Neural progenitor cell (in vitro differentiated cells): ENCODE measurements at regions not wholly inside any gene's neighbourhood (a gene's known extent, or its start where the extent isn't known, plus 50 kb on each side); places are given as distances from the start of the nearest gene placed in this dataset.

Source experiments
- DNase-seq: peaks from one replicate; pipeline ENCODE4 v3.0.0-alpha.2; 2016; ENCODE audit warnings: low spot score
- H2AFZ ChIP-seq: fragments of 200-600 bp; sonication (generic); replicated peaks from 2 replicates; pipeline ENCODE4 v1.6.1; 2016; ENCODE audit warnings: antibody characterized with exemption
- H3F3A ChIP-seq: fragments of 200-600 bp; sonication (generic); 2 replicates; pipeline ENCODE4 v1.6.1; 2016; ENCODE audit warnings: antibody characterized with exemption, low read depth
- H3K27ac ChIP-seq: fragments of 200-600 bp; sonication (generic); 2 replicates; pipeline ENCODE4 v1.5.1; 2016; ENCODE audit warnings: mild to moderate bottlenecking
- H3K27me3 ChIP-seq: fragments of 200-600 bp; sonication (generic); 2 replicates; pipeline ENCODE4 v1.6.1; 2016; ENCODE audit warnings: mild to moderate bottlenecking, moderate library complexity
- H3K36me3 ChIP-seq: fragments of 200-600 bp; sonication (generic); 2 replicates; pipeline ENCODE4 v1.5.1; 2016
- H3K4me1 ChIP-seq: fragments of 200-600 bp; sonication (generic); 2 replicates; pipeline ENCODE4 v1.6.1; 2016; ENCODE audit warnings: mixed run types
- H3K4me2 ChIP-seq: fragments of 200-600 bp; sonication (generic); 2 replicates; pipeline ENCODE4 v1.6.1; 2016
- H3K4me3 ChIP-seq: fragments of 200-600 bp; sonication (generic); 2 replicates; pipeline ENCODE4 v1.5.1; 2016
- H3K79me2 ChIP-seq: fragments of 200-600 bp; sonication (generic); 2 replicates; pipeline ENCODE4 v1.6.1; 2016; ENCODE audit warnings: low read depth
- H3K9ac ChIP-seq: fragments of 200-600 bp; sonication (generic); 2 replicates; pipeline ENCODE4 v1.6.1; 2016
- H3K9me3 ChIP-seq: fragments of 200-600 bp; sonication (generic); 2 replicates; pipeline ENCODE4 v1.5.1; 2016; ENCODE audit warnings: low read depth
- H4K20me1 ChIP-seq: fragments of 200-600 bp; sonication (generic); 2 replicates; pipeline ENCODE4 v1.6.1; 2016; ENCODE audit warnings: low read depth
- H3K27ac Mint-ChIP-seq: 3 replicates; pipeline ENCODE4 v1.8.0; 2021; ENCODE audit warnings: mixed read lengths
- H3K27me3 Mint-ChIP-seq: 2 replicates; pipeline ENCODE4 v1.8.0; 2022; ENCODE audit warnings: low read depth, mild to moderate bottlenecking, inconsistent platforms, moderate library complexity, mixed read lengths; ENCODE audit not compliant: insufficient read depth
- H3K36me3 Mint-ChIP-seq: 3 replicates; pipeline ENCODE4 v1.8.0; 2021; ENCODE audit warnings: mixed read lengths
- H3K4me1 Mint-ChIP-seq: 3 replicates; pipeline ENCODE4 v1.8.0; 2021; ENCODE audit warnings: mixed read lengths
- H3K4me3 Mint-ChIP-seq: 3 replicates; pipeline ENCODE4 v1.8.0; 2021; ENCODE audit warnings: mild to moderate bottlenecking, moderate library complexity, mixed read lengths
- H3K9me3 Mint-ChIP-seq: 3 replicates; pipeline ENCODE4 v1.8.0; 2020; ENCODE audit warnings: mixed read lengths
- EZH2 ChIP-seq: fragments of 200-600 bp; sonication (generic); IDR thresholded peaks from 2 replicates; pipeline ENCODE4 v1.6.1; 2017; ENCODE audit warnings: antibody characterized with exemption, mild to moderate bottlenecking, moderate library complexity
- EZH2phosphoT487 ChIP-seq: fragments of 200-600 bp; sonication (generic); IDR thresholded peaks from 2 replicates; pipeline ENCODE4 v1.6.1; 2017; ENCODE audit warnings: antibody characterized with exemption
- TF ChIP-seq, protein P1 (sequence below): fragments of 200-600 bp; sonication (generic); IDR thresholded peaks from 2 replicates; pipeline ENCODE4 v1.5.1; 2017; ENCODE audit warnings: antibody characterized with exemption, mild to moderate bottlenecking

DNA sequence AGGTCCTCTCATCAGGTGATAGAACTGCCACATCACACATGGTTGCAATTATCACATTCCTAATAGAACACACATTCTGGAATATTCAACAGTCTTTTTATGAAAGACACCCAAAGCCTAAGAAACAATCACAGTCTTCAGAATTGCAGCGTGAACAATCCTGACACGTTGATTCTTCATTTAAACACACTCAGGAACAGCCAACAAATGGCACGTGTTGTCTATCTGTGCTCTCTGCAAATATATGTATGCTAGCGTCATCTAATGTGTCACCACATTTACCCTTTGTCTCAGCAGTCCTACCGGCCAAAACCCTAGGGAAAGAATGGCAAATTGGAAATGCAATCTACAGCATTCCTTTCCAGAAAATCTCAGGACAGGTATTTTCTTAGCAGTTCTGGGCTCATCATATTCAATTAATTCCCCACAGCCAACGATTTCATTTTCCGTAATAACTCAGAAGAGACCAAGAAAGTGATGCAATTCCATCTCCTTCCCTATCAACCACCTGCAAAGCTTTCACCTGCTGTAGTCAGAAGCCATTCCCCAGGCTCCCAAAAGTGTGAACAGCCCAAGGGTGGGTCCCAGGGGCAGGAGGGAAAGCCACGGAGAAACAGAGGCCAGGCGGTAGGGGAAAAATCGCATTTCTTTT lies 280.3 kb upstream of the JARID2 start:
- H3K4me1 ChIP-seq = peaks cover 3% of the 10 kb centered on the region
- H3K27me3 Mint-ChIP-seq = no peaks in the 10 kb centered on the region
- H3K9me3 ChIP-seq = no peaks in the 10 kb centered on the region
- peaks cover 11% of the 10 kb centered on the region for H3K9me3 Mint-ChIP-seq
- H3K36me3 ChIP-seq = no peaks in the 10 kb centered on the region
- H3K27ac ChIP-seq = no peak overlapping the region
- no peaks in the 10 kb centered on the region for H4K20me1 ChIP-seq
- no peak overlapping the region for H3K9ac ChIP-seq
- no peak overlapping the region for H3K4me3 ChIP-seq
- no peaks in the 10 kb centered on the region for H3K27me3 ChIP-seq
- peak overlapping the region; percentile 42 for H2AFZ ChIP-seq
- H3K4me3 Mint-ChIP-seq = no peak overlapping the region
- no peaks in the 10 kb centered on the region for H3K36me3 Mint-ChIP-seq
- H3K4me1 Mint-ChIP-seq = peaks cover 19% of the 10 kb centered on the region
- no peak overlapping the region for H3K27ac Mint-ChIP-seq
- no peaks in the 10 kb centered on the region for H3F3A ChIP-seq
- no peak overlapping the region for H3K4me2 ChIP-seq
- no peaks in the 10 kb centered on the region for H3K79me2 ChIP-seq
- TF ChIP-seq, protein P1, sequence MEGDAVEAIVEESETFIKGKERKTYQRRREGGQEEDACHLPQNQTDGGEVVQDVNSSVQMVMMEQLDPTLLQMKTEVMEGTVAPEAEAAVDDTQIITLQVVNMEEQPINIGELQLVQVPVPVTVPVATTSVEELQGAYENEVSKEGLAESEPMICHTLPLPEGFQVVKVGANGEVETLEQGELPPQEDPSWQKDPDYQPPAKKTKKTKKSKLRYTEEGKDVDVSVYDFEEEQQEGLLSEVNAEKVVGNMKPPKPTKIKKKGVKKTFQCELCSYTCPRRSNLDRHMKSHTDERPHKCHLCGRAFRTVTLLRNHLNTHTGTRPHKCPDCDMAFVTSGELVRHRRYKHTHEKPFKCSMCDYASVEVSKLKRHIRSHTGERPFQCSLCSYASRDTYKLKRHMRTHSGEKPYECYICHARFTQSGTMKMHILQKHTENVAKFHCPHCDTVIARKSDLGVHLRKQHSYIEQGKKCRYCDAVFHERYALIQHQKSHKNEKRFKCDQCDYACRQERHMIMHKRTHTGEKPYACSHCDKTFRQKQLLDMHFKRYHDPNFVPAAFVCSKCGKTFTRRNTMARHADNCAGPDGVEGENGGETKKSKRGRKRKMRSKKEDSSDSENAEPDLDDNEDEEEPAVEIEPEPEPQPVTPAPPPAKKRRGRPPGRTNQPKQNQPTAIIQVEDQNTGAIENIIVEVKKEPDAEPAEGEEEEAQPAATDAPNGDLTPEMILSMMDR = no peak
- no peak for TF ChIP-seq EZH2
- TF ChIP-seq EZH2phosphoT487 = no peak
- no peak for DNase-seq

DNA sequence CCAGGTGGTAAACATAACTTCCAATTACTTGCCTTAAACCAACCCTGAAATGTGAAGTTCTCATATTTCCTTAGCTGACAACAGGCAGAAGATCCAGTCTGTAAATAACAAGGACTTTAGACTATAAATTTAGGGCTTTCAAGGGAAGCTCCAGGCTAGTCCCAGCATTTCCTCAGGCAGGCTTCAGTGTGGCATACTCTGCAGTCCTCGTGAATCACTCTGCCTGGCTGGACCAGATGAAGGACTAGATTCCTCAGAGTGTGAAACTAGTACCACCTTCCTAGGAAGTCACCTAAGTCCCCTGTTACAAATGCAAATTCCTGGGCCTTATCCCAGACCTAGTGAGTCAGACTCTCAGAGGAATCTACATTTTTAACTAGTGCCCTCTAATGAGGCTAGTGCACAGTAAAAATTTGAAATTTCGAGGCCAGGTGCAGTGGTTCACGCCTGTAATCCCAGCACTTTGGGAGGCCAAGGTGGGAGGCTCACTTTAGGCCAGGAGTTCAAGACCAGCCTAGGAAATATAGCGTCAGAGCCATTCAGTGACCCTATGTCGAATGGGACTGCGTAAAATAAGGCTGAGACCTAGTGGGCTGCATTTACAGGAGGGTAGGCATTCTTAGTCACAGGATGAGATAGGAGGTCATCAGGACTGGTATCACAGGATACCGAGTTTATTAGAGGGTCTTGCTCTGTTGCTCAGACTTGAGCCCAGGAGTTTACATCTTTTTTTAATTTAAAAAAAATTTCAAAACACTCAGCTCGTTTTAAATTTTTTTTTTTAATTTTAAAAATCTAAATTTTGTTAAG lies 279.6 kb upstream of the JARID2 start:
- no peaks in the 10 kb centered on the region for H3K36me3 ChIP-seq
- H3F3A ChIP-seq = no peaks in the 10 kb centered on the region
- H3K9me3 Mint-ChIP-seq = peaks cover 11% of the 10 kb centered on the region
- no peaks in the 10 kb centered on the region for H3K27me3 ChIP-seq
- peak overlapping the region; percentile 42 for H2AFZ ChIP-seq
- H3K4me3 Mint-ChIP-seq = no peak overlapping the region
- no peaks in the 10 kb centered on the region for H4K20me1 ChIP-seq
- H3K79me2 ChIP-seq = no peaks in the 10 kb centered on the region
- H3K4me1 ChIP-seq = peaks cover 3% of the 10 kb centered on the region
- no peaks in the 10 kb centered on the region for H3K9me3 ChIP-seq
- DNase-seq = no peak
- H3K9ac ChIP-seq = no peak overlapping the region
- H3K4me1 Mint-ChIP-seq = peaks cover 19% of the 10 kb centered on the region
- no peaks in the 10 kb centered on the region for H3K36me3 Mint-ChIP-seq
- H3K4me2 ChIP-seq = no peak overlapping the region
- no peak overlapping the region for H3K27ac ChIP-seq
- H3K4me3 ChIP-seq = no peak overlapping the region
- TF ChIP-seq EZH2 (no peak), EZH2phosphoT487 (no peak)
- TF ChIP-seq, protein P1 = no peak
- no peak overlapping the region for H3K27ac Mint-ChIP-seq
- H3K27me3 Mint-ChIP-seq = no peaks in the 10 kb centered on the region

DNA sequence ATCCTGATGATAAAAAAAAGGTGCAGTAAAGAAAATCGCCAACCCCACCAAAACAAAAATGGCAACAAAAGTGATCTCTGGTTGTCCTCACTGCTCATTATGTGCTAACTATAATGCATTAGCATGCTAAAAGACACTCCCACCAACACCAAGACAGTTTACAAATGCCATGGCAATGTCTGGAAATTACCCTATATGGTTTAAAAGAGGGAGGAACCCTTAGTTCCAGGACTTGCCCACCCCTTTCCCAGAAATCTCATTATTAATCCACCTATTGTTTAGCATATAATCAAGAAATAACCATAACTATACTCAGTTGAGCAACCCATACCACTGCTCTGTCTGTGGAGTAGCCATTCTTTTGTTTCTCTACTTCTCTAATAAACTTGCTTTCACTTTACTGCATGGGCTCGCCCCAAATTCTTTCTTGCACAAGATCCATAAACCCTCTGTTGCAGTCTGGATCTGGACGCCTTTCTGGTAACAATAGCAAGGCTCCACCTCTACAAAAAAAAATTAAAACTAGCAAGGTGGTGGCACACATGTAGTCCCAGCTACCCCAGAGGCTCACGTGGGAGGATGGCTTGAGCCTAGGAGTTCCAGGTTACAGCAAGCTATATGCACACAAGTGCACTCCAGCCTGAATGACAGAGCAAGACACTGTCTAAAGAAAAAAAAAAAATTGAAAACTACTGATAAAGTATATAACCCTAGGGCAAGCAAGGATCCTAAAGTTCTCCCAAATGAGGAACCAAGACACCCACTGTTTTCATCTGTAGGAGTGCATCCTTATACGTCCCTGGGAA lies 278.8 kb upstream of the JARID2 start:
- H3K27me3 ChIP-seq = no peaks in the 10 kb centered on the region
- no peaks in the 10 kb centered on the region for H3K79me2 ChIP-seq
- H3K36me3 ChIP-seq = no peaks in the 10 kb centered on the region
- H3K9ac ChIP-seq = no peak overlapping the region
- no peaks in the 10 kb centered on the region for H3F3A ChIP-seq
- no peak for DNase-seq
- H3K9me3 Mint-ChIP-seq = peaks cover 11% of the 10 kb centered on the region
- H3K4me1 Mint-ChIP-seq = peaks cover 15% of the 10 kb centered on the region
- H2AFZ ChIP-seq = no peak overlapping the region
- H4K20me1 ChIP-seq = no peaks in the 10 kb centered on the region
- no peak overlapping the region for H3K27ac ChIP-seq
- peaks cover 3% of the 10 kb centered on the region for H3K4me1 ChIP-seq
- TF ChIP-seq EZH2 (no peak), EZH2phosphoT487 (no peak)
- TF ChIP-seq, protein P1 = no peak
- no peak overlapping the region for H3K4me3 ChIP-seq
- no peaks in the 10 kb centered on the region for H3K27me3 Mint-ChIP-seq
- no peaks in the 10 kb centered on the region for H3K9me3 ChIP-seq
- no peak overlapping the region for H3K4me2 ChIP-seq
- H3K4me3 Mint-ChIP-seq = no peak overlapping the region
- H3K27ac Mint-ChIP-seq = no peak overlapping the region
- no peaks in the 10 kb centered on the region for H3K36me3 Mint-ChIP-seq
